ENCODE measurements at regions not wholly inside any gene's neighbourhood (a gene's known extent, or its start where the extent isn't known, plus 50 kb on each side); places are given as distances from the start of the nearest gene placed in this dataset.

DNA sequence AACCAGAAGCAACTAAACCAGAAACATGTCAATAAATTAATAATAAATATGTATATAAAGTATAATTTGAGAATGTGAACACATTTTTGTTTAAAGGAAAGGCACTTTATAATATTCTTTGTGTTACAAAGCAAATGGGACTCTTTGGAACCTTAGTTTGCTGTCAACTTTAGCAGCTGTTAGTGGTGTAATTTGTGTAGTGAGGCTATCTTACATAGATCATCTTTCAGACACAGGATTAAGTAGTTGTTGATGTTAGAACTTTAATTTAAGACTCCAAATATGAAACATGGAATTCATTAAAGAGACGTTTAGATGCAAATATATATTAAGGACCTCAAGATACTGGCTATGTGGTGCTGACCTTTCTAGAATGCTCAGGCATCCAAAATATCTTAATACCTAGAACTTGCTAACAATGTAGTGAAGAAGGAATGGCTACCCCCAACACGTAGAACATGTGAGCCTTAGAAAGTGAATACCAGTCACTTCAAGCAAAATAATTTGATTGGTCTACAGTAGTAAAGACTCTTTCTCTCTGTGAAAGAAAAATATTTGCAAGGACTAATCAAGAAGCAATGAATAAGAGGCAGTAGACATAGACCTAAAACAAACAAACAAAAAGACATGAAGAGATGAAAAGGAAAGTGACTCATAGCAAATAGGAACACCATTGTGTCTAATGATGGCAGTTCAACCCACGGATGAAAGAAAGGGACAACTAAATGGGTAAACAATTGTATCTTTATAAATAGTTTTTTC is 811.4 kb downstream of the USP25 start:
- Histone ChIP-seq H3K27me3 (replicated peaks) (no peaks in the 10 kb centered on the region), H3K27ac (no peak overlapping the region), H3K4me3 (ENCODE audit: low read depth, low read length) (no peak overlapping the region), H3K36me3 (replicated peaks) (no peaks in the 10 kb centered on the region)
- in situ Hi-C loops (cut with HindIII; ENCODE audit: low pct_ligation_motif_present, low sequenced_read_pairs): no loop called here
- TF ChIP-seq CTCF (IDR thresholded peaks at IDR 0.05; ENCODE audit: low read depth, low read length, missing control alignments): no peak
- no peak for DNase-seq

- Histone ChIP-seq H3K4me3 (ENCODE audit: low read depth, low read length) (no peak overlapping the region), H3K36me3 (replicated peaks) (no peaks in the 10 kb centered on the region), H3K27me3 (replicated peaks) (no peaks in the 10 kb centered on the region), H3K27ac (no peak overlapping the region)
- no peak for TF ChIP-seq CTCF (IDR thresholded peaks at IDR 0.05; ENCODE audit: low read depth, low read length, missing control alignments)
- in situ Hi-C loops (cut with HindIII; ENCODE audit: low pct_ligation_motif_present, low sequenced_read_pairs): no loop called here
- DNase-seq: no peak
Measured at GRCh38 chr21:16550118-16550517, 820.3 kb downstream of the USP25 start.

DNA sequence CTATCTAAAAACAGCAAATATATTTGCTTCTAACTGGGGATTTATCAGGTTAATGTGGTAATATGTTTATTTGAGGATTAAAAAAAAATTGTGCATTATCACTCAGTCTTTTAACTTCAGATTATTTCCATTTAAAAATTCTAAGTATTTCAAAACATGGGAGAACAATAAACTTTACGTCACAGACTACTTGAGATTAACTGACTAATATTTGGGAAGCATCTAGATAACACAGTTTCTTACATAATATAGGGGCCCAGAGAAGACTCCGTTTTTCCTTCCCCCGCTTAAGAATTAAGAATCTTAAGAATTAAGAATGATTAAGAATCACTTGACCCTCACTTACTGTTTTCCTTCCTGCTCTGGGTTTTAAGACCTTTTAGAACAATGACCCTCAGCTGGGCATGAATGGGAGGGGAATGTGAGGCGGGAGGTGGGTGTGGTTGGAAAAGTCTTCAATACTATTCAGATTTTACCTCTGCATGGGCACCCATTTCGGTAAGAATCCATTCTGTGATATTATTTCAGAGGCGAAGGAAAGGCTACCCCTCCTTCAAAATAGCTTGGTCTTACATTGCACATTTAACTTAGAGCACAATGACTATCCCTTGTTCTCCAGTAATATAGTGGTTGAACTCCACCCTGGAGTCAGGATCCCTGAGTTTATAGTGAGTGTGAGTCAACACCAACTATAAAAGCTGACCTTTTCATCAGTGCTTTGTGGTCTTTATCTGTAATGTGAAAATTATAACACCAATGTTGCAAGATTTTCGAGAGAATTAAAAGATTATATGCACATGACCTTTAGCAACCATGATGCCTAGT is 821.3 kb downstream of the USP25 start:
- no peak for DNase-seq
- in situ Hi-C loops (cut with HindIII; ENCODE audit: low pct_ligation_motif_present, low sequenced_read_pairs): no loop called here
- Histone ChIP-seq H3K4me3 (ENCODE audit: low read depth, low read length) (no peak overlapping the region), H3K36me3 (replicated peaks) (no peaks in the 10 kb centered on the region), H3K27ac (no peak overlapping the region), H3K27me3 (replicated peaks) (no peaks in the 10 kb centered on the region)
- TF ChIP-seq CTCF (IDR thresholded peaks at IDR 0.05; ENCODE audit: low read depth, low read length, missing control alignments): no peak

- Histone ChIP-seq H3K36me3 (replicated peaks) (no peaks in the 10 kb centered on the region), H3K27me3 (replicated peaks) (no peaks in the 10 kb centered on the region), H3K4me3 (ENCODE audit: low read depth, low read length) (no peak overlapping the region), H3K27ac (no peak overlapping the region)
- DNase-seq: no peak
- TF ChIP-seq CTCF (IDR thresholded peaks at IDR 0.05; ENCODE audit: low read depth, low read length, missing control alignments): no peak
- in situ Hi-C loops (cut with HindIII; ENCODE audit: low pct_ligation_motif_present, low sequenced_read_pairs): no loop called here
Measured at GRCh38 chr21:16552880-16553279, 823.1 kb downstream of the USP25 start.

- Histone ChIP-seq H3K36me3 (replicated peaks) (no peaks in the 10 kb centered on the region), H3K4me3 (ENCODE audit: low read depth, low read length) (no peak overlapping the region), H3K27me3 (replicated peaks) (no peaks in the 10 kb centered on the region), H3K27ac (no peak overlapping the region)
- in situ Hi-C loops (cut with HindIII; ENCODE audit: low pct_ligation_motif_present, low sequenced_read_pairs): no loop called here
- TF ChIP-seq CTCF (IDR thresholded peaks at IDR 0.05; ENCODE audit: low read depth, low read length, missing control alignments): no peak
- DNase-seq: no peak
Measured at GRCh38 chr21:16554503-16554902, 824.7 kb downstream of the USP25 start.
